H9 (cell line): ENCODE measurements at regions not wholly inside any gene's neighbourhood (a gene's known extent, or its start where the extent isn't known, plus 50 kb on each side); places are given as distances from the start of the nearest gene placed in this dataset.
A peak's percentile ranks its signal among the peaks of the same experiment; 100 is the strongest.

Experiments used
- DNase-seq: peaks from one replicate; pipeline ENCODE4 v3.0.0-alpha.2; 2017
- H2AFZ ChIP-seq: one replicate; pipeline ENCODE4 v1.6.1; 2013; ENCODE audit warnings: mild to moderate bottlenecking, low read length, control low read depth, moderate library complexity
- H2AK5ac ChIP-seq: 2 replicates; pipeline ENCODE4 v1.6.1; 2013; ENCODE audit warnings: low read length, control low read depth, mixed read lengths; ENCODE audit not compliant: insufficient read length
- H2BK120ac ChIP-seq: one replicate; pipeline ENCODE4 v1.6.1; 2013; ENCODE audit warnings: low read depth, mild to moderate bottlenecking, low read length, control low read depth, inconsistent platforms; ENCODE audit not compliant: poor library complexity, severe bottlenecking
- H2BK12ac ChIP-seq: 2 replicates; pipeline ENCODE4 v1.6.1; 2013; ENCODE audit warnings: low read length, control low read depth, mixed read lengths, low read depth; ENCODE audit not compliant: insufficient read length
- H2BK15ac ChIP-seq: 2 replicates; pipeline ENCODE4 v1.6.1; 2013; ENCODE audit warnings: low read depth, low read length, control low read depth
- H2BK20ac ChIP-seq: one replicate; pipeline ENCODE4 v1.6.1; 2013; ENCODE audit warnings: low read depth, mild to moderate bottlenecking, low read length, control low read depth, inconsistent platforms; ENCODE audit not compliant: poor library complexity, severe bottlenecking
- H2BK5ac ChIP-seq: 2 replicates; pipeline ENCODE4 v1.6.1; 2013; ENCODE audit warnings: low read length, control low read depth, mixed read lengths; ENCODE audit not compliant: insufficient read length
- H3K14ac ChIP-seq: 2 replicates; pipeline ENCODE4 v1.6.1; 2013; ENCODE audit warnings: low read length, control low read depth; ENCODE audit not compliant: insufficient read depth
- H3K18ac ChIP-seq: 2 replicates; pipeline ENCODE4 v1.6.1; 2013; ENCODE audit warnings: low read depth, mild to moderate bottlenecking, mixed read lengths, low read length, control low read depth; ENCODE audit not compliant: insufficient read length
- H3K23ac ChIP-seq: 2 replicates; pipeline ENCODE4 v1.6.1; 2013; ENCODE audit warnings: low read length, control low read depth, mixed read lengths, low read depth; ENCODE audit not compliant: insufficient read length
- H3K23me2 ChIP-seq: 2 replicates; pipeline ENCODE4 v1.6.1; 2013; ENCODE audit warnings: low read depth, mild to moderate bottlenecking, mixed read lengths, low read length, control low read depth; ENCODE audit not compliant: insufficient read length, poor library complexity, severe bottlenecking
- H3K27ac ChIP-seq: 2 replicates; pipeline ENCODE4 v1.5.1; 2013; ENCODE audit warnings: low read length, control low read depth, mixed read lengths, low read depth; ENCODE audit not compliant: insufficient read length
- H3K27me3 ChIP-seq: 2 replicates; pipeline ENCODE4 v1.6.1; 2013; ENCODE audit warnings: low read length, control low read depth, inconsistent platforms; ENCODE audit not compliant: insufficient read depth
- H3K4ac ChIP-seq: 2 replicates; pipeline ENCODE4 v1.6.1; 2013; ENCODE audit warnings: low read depth, mild to moderate bottlenecking, control low read depth, inconsistent platforms, low read length, moderate library complexity
- H3K4me1 ChIP-seq: 2 replicates; pipeline ENCODE4 v1.6.1; 2013; ENCODE audit warnings: low read length, control low read depth, inconsistent platforms; ENCODE audit not compliant: insufficient read depth
- H3K4me2 ChIP-seq: 2 replicates; pipeline ENCODE4 v1.6.1; 2013; ENCODE audit warnings: low read length, control low read depth, mixed read lengths; ENCODE audit not compliant: insufficient read length, insufficient read depth
- H3K56ac ChIP-seq: 2 replicates; pipeline ENCODE4 v1.6.1; 2013; ENCODE audit warnings: low read depth, mild to moderate bottlenecking, mixed read lengths, low read length, control low read depth; ENCODE audit not compliant: insufficient read length
- H3K79me1 ChIP-seq: 2 replicates; pipeline ENCODE4 v1.6.1; 2013; ENCODE audit warnings: low read depth, mild to moderate bottlenecking, moderate library complexity, low read length, control low read depth, inconsistent platforms; ENCODE audit not compliant: insufficient read depth, poor library complexity, severe bottlenecking
- H3K79me2 ChIP-seq: 2 replicates; pipeline ENCODE4 v1.6.1; 2013; ENCODE audit warnings: low read length, control low read depth, inconsistent platforms; ENCODE audit not compliant: insufficient read depth
- H3K9ac ChIP-seq: 2 replicates; pipeline ENCODE4 v1.6.1; 2013; ENCODE audit warnings: low read length, control low read depth, mixed read lengths; ENCODE audit not compliant: insufficient read length; ENCODE audit errors: extremely low read depth
- H3K9me3 ChIP-seq: one replicate; pipeline ENCODE4 v1.6.1; 2013; ENCODE audit warnings: low read depth, low read length, inconsistent platforms; ENCODE audit not compliant: control insufficient read depth
- H3T11ph ChIP-seq: one replicate; pipeline ENCODE4 v1.6.1; 2013; ENCODE audit warnings: mild to moderate bottlenecking, low read length, control low read depth, inconsistent platforms
- H4K20me1 ChIP-seq: one replicate; pipeline ENCODE4 v1.6.1; 2013; ENCODE audit not compliant: control insufficient read depth, insufficient read length, insufficient read depth
- H4K5ac ChIP-seq: 2 replicates; pipeline ENCODE4 v1.6.1; 2013; ENCODE audit warnings: low read depth, mild to moderate bottlenecking, mixed read lengths, low read length, control low read depth; ENCODE audit not compliant: insufficient read length
- H4K8ac ChIP-seq: replicated peaks from 2 replicates; pipeline ENCODE4 v1.6.1; 2013; ENCODE audit warnings: low read length, control low read depth, mixed read lengths, low read depth; ENCODE audit not compliant: insufficient read length
- H4K91ac ChIP-seq: 2 replicates; pipeline ENCODE4 v1.6.1; 2013; ENCODE audit warnings: low read depth, mild to moderate bottlenecking, moderate library complexity, mixed read lengths, low read length, control low read depth; ENCODE audit not compliant: insufficient read length
- H3K27ac Mint-ChIP-seq, 3 experiments: 2 replicates in 2 of 3; 3 replicates in 1 of 3; pipeline ENCODE4 v1.8.0; 2020 to 2021; ENCODE audit warnings: mixed read lengths in 3 of 3, mild to moderate bottlenecking in 1 of 3, moderate library complexity in 1 of 3
- H3K27me3 Mint-ChIP-seq: 2 replicates; pipeline ENCODE4 v1.8.0; 2021; ENCODE audit warnings: low read depth, mild to moderate bottlenecking, moderate library complexity, mixed read lengths
- H3K36me3 Mint-ChIP-seq, 3 experiments: 2 replicates in 2 of 3; 3 replicates in 1 of 3; pipeline ENCODE4 v1.8.0; 2020 to 2021; ENCODE audit warnings: low read depth in 3 of 3, mixed read lengths in 3 of 3; ENCODE audit not compliant: insufficient read depth in 1 of 3
- H3K4me1 Mint-ChIP-seq, 2 experiments: 2 replicates each; pipeline ENCODE4 v1.8.0; 2020; ENCODE audit warnings: mixed read lengths in 2 of 2
- H3K4me3 Mint-ChIP-seq, 2 experiments: 2 replicates in 1 of 2; 3 replicates in 1 of 2; pipeline ENCODE4 v1.8.0; 2020 to 2021; ENCODE audit warnings: mild to moderate bottlenecking in 2 of 2, mixed read lengths in 2 of 2, moderate library complexity in 1 of 2
- H3K9me3 Mint-ChIP-seq, 2 experiments: 2 replicates in 1 of 2; 3 replicates in 1 of 2; pipeline ENCODE4 v1.8.0; 2020; ENCODE audit warnings: mild to moderate bottlenecking in 2 of 2, mixed read lengths in 2 of 2, moderate library complexity in 1 of 2
- WGBS: extraction: QIAGEN DNeasy Blood & Tissue Kit; methylation state at CpG from one replicate; pipeline ENCODE4 v1.1.7; 2013; ENCODE audit warnings: missing lambda C conversion rate, low lambda C conversion rate, mixed read lengths; ENCODE audit not compliant: insufficient read length; ENCODE audit errors: extremely low coverage; 5-methylcytosine and 5-hydroxymethylcytosine counted together
- TF ChIP-seq, protein P1 (sequence below): fragments of 200-600 bp; sonication (generic); conservative IDR thresholded peaks from 3 replicates; pipeline ENCODE4 v1.8.0; 2021; ENCODE audit warnings: antibody characterized with exemption, mild to moderate bottlenecking

GRCh38 chr5:61731946-61732314 lies 399.9 kb downstream of the ZSWIM6 start:
- Histone ChIP-seq H2BK12ac (no peak overlapping the region), H3K4me1 (peaks cover 11% of the 10 kb centered on the region; the same call in 1 of the 2 replicates), H3K4ac (no peak overlapping the region), H4K91ac (no peak overlapping the region), H2BK20ac (no peak overlapping the region), H3K23ac (no peak overlapping the region), H2BK5ac (no peak overlapping the region), H3K9ac (no peak overlapping the region), H2BK15ac (no peak overlapping the region), H2BK120ac (no peak overlapping the region), H4K5ac (no peak overlapping the region), H3K27me3 (no peaks in the 10 kb centered on the region; the same call in 1 of the 2 replicates), H3K4me2 (peak overlapping the region; percentile 22), H3K18ac (no peak overlapping the region), H3K9me3 (no peaks in the 10 kb centered on the region), H3K56ac (no peak overlapping the region), H2AK5ac (no peak overlapping the region), H3K79me2 (no peaks in the 10 kb centered on the region), H4K20me1 (no peaks in the 10 kb centered on the region), H2AFZ (no peak overlapping the region), H3K23me2 (no peaks in the 10 kb centered on the region), H3K14ac (no peak overlapping the region), H3T11ph (no peak overlapping the region), H3K27ac (no peak overlapping the region), H4K8ac (no peak overlapping the region), H3K79me1 (no peaks in the 10 kb centered on the region)
- WGBS, result no CpG with 5 or more reads among the region's 5 CpGs
- TF ChIP-seq, protein P1, sequence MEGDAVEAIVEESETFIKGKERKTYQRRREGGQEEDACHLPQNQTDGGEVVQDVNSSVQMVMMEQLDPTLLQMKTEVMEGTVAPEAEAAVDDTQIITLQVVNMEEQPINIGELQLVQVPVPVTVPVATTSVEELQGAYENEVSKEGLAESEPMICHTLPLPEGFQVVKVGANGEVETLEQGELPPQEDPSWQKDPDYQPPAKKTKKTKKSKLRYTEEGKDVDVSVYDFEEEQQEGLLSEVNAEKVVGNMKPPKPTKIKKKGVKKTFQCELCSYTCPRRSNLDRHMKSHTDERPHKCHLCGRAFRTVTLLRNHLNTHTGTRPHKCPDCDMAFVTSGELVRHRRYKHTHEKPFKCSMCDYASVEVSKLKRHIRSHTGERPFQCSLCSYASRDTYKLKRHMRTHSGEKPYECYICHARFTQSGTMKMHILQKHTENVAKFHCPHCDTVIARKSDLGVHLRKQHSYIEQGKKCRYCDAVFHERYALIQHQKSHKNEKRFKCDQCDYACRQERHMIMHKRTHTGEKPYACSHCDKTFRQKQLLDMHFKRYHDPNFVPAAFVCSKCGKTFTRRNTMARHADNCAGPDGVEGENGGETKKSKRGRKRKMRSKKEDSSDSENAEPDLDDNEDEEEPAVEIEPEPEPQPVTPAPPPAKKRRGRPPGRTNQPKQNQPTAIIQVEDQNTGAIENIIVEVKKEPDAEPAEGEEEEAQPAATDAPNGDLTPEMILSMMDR, result no peak
- H3K9me3 Mint-ChIP-seq, result no peaks in the 10 kb centered on the region
- no peak for DNase-seq
- no peaks in the 10 kb centered on the region; a peak in 1 of 7 replicates for H3K36me3 Mint-ChIP-seq
- H3K27ac Mint-ChIP-seq, result peak overlapping the region in 1 of 3 experiments; percentile 74; a peak in 1 of 7 replicates
- peak overlapping the region in 1 of 2 experiments; percentile 65; a peak in 3 of 5 replicates for H3K4me3 Mint-ChIP-seq
- no peaks in the 10 kb centered on the region for H3K27me3 Mint-ChIP-seq
- peaks cover 30 to 42% of the 10 kb centered on the region in 2 experiments for H3K4me1 Mint-ChIP-seq
